Memory B cell (primary cell): ENCODE measurements at regions not wholly inside any gene's neighbourhood (a gene's known extent, or its start where the extent isn't known, plus 50 kb on each side); places are given as distances from the start of the nearest gene placed in this dataset.
A peak's percentile ranks its signal among the peaks of the same experiment; 100 is the strongest.
"Not testable (repeated sequence)": the region's sequence is repeated elsewhere in the genome, so short reads cannot be mapped to it uniquely, and the experiment has no call there.

Source experiments
- ATAC-seq: fragments of 150-1000 bp; cut with Tn5 transposase; 2 replicates; pipeline ENCODE4 v1.10.0; 2021; ENCODE audit warnings: low read depth, mild to moderate bottlenecking, moderate library complexity
- DNase-seq, 2 donors: peaks; one replicate each; pipeline ENCODE4 v3.0.0; 2022; ENCODE audit warnings: low spot score in 2 of 2
- H3K27ac Mint-ChIP-seq: one replicate; pipeline ENCODE4 v1.8.0; 2022; ENCODE audit warnings: mild to moderate bottlenecking, moderate library complexity, mixed read lengths
- H3K27me3 Mint-ChIP-seq: one replicate; pipeline ENCODE4 v1.8.0; 2022; ENCODE audit warnings: mixed read lengths
- H3K36me3 Mint-ChIP-seq: one replicate; pipeline ENCODE4 v1.8.0; 2022; ENCODE audit warnings: mild to moderate bottlenecking, mixed read lengths
- H3K4me1 Mint-ChIP-seq: one replicate; pipeline ENCODE4 v1.8.0; 2022; ENCODE audit warnings: mixed read lengths
- H3K4me3 Mint-ChIP-seq: one replicate; pipeline ENCODE4 v1.8.0; 2022; ENCODE audit warnings: mild to moderate bottlenecking, moderate library complexity, mixed read lengths
- H3K9me3 Mint-ChIP-seq: one replicate; pipeline ENCODE4 v1.8.0; 2022; ENCODE audit warnings: mixed read lengths

GRCh38 chr14:105720852-105721601 is 194.6 kb downstream of the TMEM121 start:
- DNase-seq, H3K27ac Mint-ChIP-seq, H3K9me3 Mint-ChIP-seq, H3K4me3 Mint-ChIP-seq, H3K4me1 Mint-ChIP-seq, H3K27me3 Mint-ChIP-seq, ATAC-seq, H3K36me3 Mint-ChIP-seq: not testable (repeated sequence)

- ATAC-seq, H3K4me3 Mint-ChIP-seq, H3K27me3 Mint-ChIP-seq, H3K36me3 Mint-ChIP-seq, H3K9me3 Mint-ChIP-seq, H3K4me1 Mint-ChIP-seq, DNase-seq, H3K27ac Mint-ChIP-seq: not testable (repeated sequence)
Measured at GRCh38 chr14:105721602-105721970, 195.2 kb downstream of the TMEM121 start.

GRCh38 chr14:105721996-105722709 is 195.8 kb downstream of the TMEM121 start:
- DNase-seq, H3K9me3 Mint-ChIP-seq, H3K27me3 Mint-ChIP-seq, H3K36me3 Mint-ChIP-seq, H3K4me3 Mint-ChIP-seq, H3K4me1 Mint-ChIP-seq, H3K27ac Mint-ChIP-seq, ATAC-seq: not testable (repeated sequence)

- H3K27ac Mint-ChIP-seq, H3K4me1 Mint-ChIP-seq, H3K9me3 Mint-ChIP-seq, H3K27me3 Mint-ChIP-seq, H3K36me3 Mint-ChIP-seq, DNase-seq, ATAC-seq: not testable (repeated sequence)
- peak overlapping the region; percentile 56 for H3K4me3 Mint-ChIP-seq
Measured at GRCh38 chr14:105723271-105723670, 196.9 kb downstream of the TMEM121 start.

GRCh38 chr14:105723776-105724175 is 197.4 kb downstream of the TMEM121 start:
- not testable (repeated sequence) for H3K36me3 Mint-ChIP-seq, H3K9me3 Mint-ChIP-seq, DNase-seq, H3K27me3 Mint-ChIP-seq, H3K4me1 Mint-ChIP-seq, H3K4me3 Mint-ChIP-seq
- ATAC-seq, result peak; percentile 52
- H3K27ac Mint-ChIP-seq, result peak overlapping the region; percentile 54

- ATAC-seq, H3K9me3 Mint-ChIP-seq, DNase-seq, H3K36me3 Mint-ChIP-seq, H3K27ac Mint-ChIP-seq, H3K27me3 Mint-ChIP-seq, H3K4me3 Mint-ChIP-seq: not testable (repeated sequence)
- H3K4me1 Mint-ChIP-seq, result peaks cover 18% of the 10 kb centered on the region
Measured at GRCh38 chr14:105729825-105730368, 203.5 kb downstream of the TMEM121 start.

- not testable (repeated sequence) for H3K9me3 Mint-ChIP-seq, DNase-seq, H3K36me3 Mint-ChIP-seq, H3K27me3 Mint-ChIP-seq, ATAC-seq, H3K4me3 Mint-ChIP-seq
- Mint-ChIP-seq H3K4me1 (peaks cover 18% of the 10 kb centered on the region), H3K27ac (peak overlapping the region; percentile 36)
Measured at GRCh38 chr14:105730731-105731130, 204.3 kb downstream of the TMEM121 start.

GRCh38 chr14:105731221-105731985 is 205.0 kb downstream of the TMEM121 start:
- ATAC-seq, H3K27me3 Mint-ChIP-seq, H3K4me3 Mint-ChIP-seq, DNase-seq, H3K36me3 Mint-ChIP-seq, H3K9me3 Mint-ChIP-seq: not testable (repeated sequence)
- peak overlapping the region; percentile 36 for H3K27ac Mint-ChIP-seq
- H3K4me1 Mint-ChIP-seq, result peaks cover 18% of the 10 kb centered on the region

GRCh38 chr14:105733081-105734065 is 207.0 kb downstream of the TMEM121 start:
- ATAC-seq, result peak; percentile 75
- Mint-ChIP-seq H3K27ac (peak overlapping the region; percentile 42), H3K9me3 (no peaks in the 10 kb centered on the region), H3K36me3 (peaks cover 6% of the 10 kb centered on the region), H3K27me3 (no peaks in the 10 kb centered on the region), H3K4me3 (no peak overlapping the region), H3K4me1 (peaks cover 23% of the 10 kb centered on the region)
- DNase-seq, result no peak

- peak; percentile 4 for ATAC-seq
- DNase-seq, H3K4me3 Mint-ChIP-seq, H3K27me3 Mint-ChIP-seq, H3K27ac Mint-ChIP-seq, H3K9me3 Mint-ChIP-seq: not testable (repeated sequence)
- peaks cover 22% of the 10 kb centered on the region for H3K4me1 Mint-ChIP-seq
- peaks cover 12% of the 10 kb centered on the region for H3K36me3 Mint-ChIP-seq
Measured at GRCh38 chr14:105734241-105734640, 207.9 kb downstream of the TMEM121 start.

- DNase-seq, H3K27ac Mint-ChIP-seq, H3K27me3 Mint-ChIP-seq, H3K4me3 Mint-ChIP-seq, H3K9me3 Mint-ChIP-seq, ATAC-seq: not testable (repeated sequence)
- H3K36me3 Mint-ChIP-seq, result peaks cover 17% of the 10 kb centered on the region
- H3K4me1 Mint-ChIP-seq, result peaks cover 23% of the 10 kb centered on the region
Measured at GRCh38 chr14:105736331-105736730, 209.9 kb downstream of the TMEM121 start.

GRCh38 chr14:105737504-105738246 is 211.3 kb downstream of the TMEM121 start:
- H3K4me3 Mint-ChIP-seq, result no peak overlapping the region
- no peaks in the 10 kb centered on the region for H3K27me3 Mint-ChIP-seq
- no peaks in the 10 kb centered on the region for H3K9me3 Mint-ChIP-seq
- peaks cover 27% of the 10 kb centered on the region for H3K4me1 Mint-ChIP-seq
- DNase-seq (no peak), ATAC-seq (no peak)
- peak overlapping the region; percentile 84 for H3K27ac Mint-ChIP-seq
- H3K36me3 Mint-ChIP-seq, result peaks cover 21% of the 10 kb centered on the region
